ENCODE measurements at regions not wholly inside any gene's neighbourhood (a gene's known extent, or its start where the extent isn't known, plus 50 kb on each side); places are given as distances from the start of the nearest gene placed in this dataset.

GRCh38 chr1:239831577-239832355 is 259.9 kb upstream of the FMN2 start:
- no peaks in the 10 kb centered on the region for H3K27me3 ChIP-seq (ENCODE audit: insufficient read depth in 3 of 3, low read length in 2 of 3)
- no peak overlapping the region for H3K27ac ChIP-seq
- TF ChIP-seq CTCF (IDR thresholded peaks at IDR 0.05): no peak
- DNase-seq (no peak), ATAC-seq (no peak)
- H3K4me1 ChIP-seq: no peaks in the 10 kb centered on the region
- no peak overlapping the region for H3K4me3 ChIP-seq
- no peaks in the 10 kb centered on the region for H3K36me3 ChIP-seq (ENCODE audit: insufficient read depth in 1 of 2, low read depth in 1 of 2)
- intact Hi-C loops (cut with DNase I): no loop called here
- 36 to 44% (median 39%) methylated on average over 5 of the region's 5 CpGs for WGBS, 3 donors
- no peaks in the 10 kb centered on the region for H3K9me3 ChIP-seq

GRCh38 chr1:239833723-239834122 is 258.0 kb upstream of the FMN2 start:
- Histone ChIP-seq H3K36me3 (ENCODE audit: insufficient read depth in 1 of 2, low read depth in 1 of 2) (no peaks in the 10 kb centered on the region), H3K9me3 (no peaks in the 10 kb centered on the region), H3K27me3 (ENCODE audit: insufficient read depth in 3 of 3, low read length in 2 of 3) (no peaks in the 10 kb centered on the region), H3K27ac (no peak overlapping the region), H3K4me1 (no peaks in the 10 kb centered on the region), H3K4me3 (no peak overlapping the region)
- intact Hi-C loops (cut with DNase I): no loop called here
- TF ChIP-seq CTCF (IDR thresholded peaks at IDR 0.05): no peak
- no peak for ATAC-seq
- WGBS, 3 donors: 23 to 31% (median 25%) methylated on average over 2 of the region's 2 CpGs
- DNase-seq: no peak

- no peaks in the 10 kb centered on the region for H3K4me1 ChIP-seq
- no peak overlapping the region for H3K4me3 ChIP-seq
- intact Hi-C loops (cut with DNase I): no loop called here
- H3K27me3 ChIP-seq (ENCODE audit: insufficient read depth in 3 of 3, low read length in 2 of 3): no peaks in the 10 kb centered on the region
- ATAC-seq: no peak
- DNase-seq: no peak
- H3K36me3 ChIP-seq (ENCODE audit: insufficient read depth in 1 of 2, low read depth in 1 of 2): no peaks in the 10 kb centered on the region
- 50 to 52% (median 51%) methylated on average over 7 of the region's 7 CpGs for WGBS, 3 donors
- TF ChIP-seq CTCF (IDR thresholded peaks at IDR 0.05): no peak
- no peak overlapping the region for H3K27ac ChIP-seq
- no peaks in the 10 kb centered on the region for H3K9me3 ChIP-seq
Observed at GRCh38 chr1:239835946-239836440, 255.7 kb upstream of the FMN2 start.

GRCh38 chr1:239840336-239840735 is 251.3 kb upstream of the FMN2 start:
- no peaks in the 10 kb centered on the region for H3K36me3 ChIP-seq (ENCODE audit: insufficient read depth in 1 of 2, low read depth in 1 of 2)
- DNase-seq (no peak), ATAC-seq (no peak)
- no peaks in the 10 kb centered on the region for H3K9me3 ChIP-seq
- intact Hi-C loops (cut with DNase I): no loop called here
- H3K27ac ChIP-seq: no peak overlapping the region
- H3K4me3 ChIP-seq: no peak overlapping the region
- no peak for TF ChIP-seq CTCF (IDR thresholded peaks at IDR 0.05)
- H3K4me1 ChIP-seq: no peaks in the 10 kb centered on the region
- no peaks in the 10 kb centered on the region for H3K27me3 ChIP-seq (ENCODE audit: insufficient read depth in 3 of 3, low read length in 2 of 3)
- WGBS, 3 donors: 75 to 81% (median 75%) methylated on average over 1 of the region's 1 CpG

- ATAC-seq (no peak), DNase-seq (no peak)
- H3K4me3 ChIP-seq: no peak overlapping the region
- H3K36me3 ChIP-seq (ENCODE audit: insufficient read depth in 1 of 2, low read depth in 1 of 2): no peaks in the 10 kb centered on the region
- H3K4me1 ChIP-seq: no peaks in the 10 kb centered on the region
- H3K9me3 ChIP-seq: no peaks in the 10 kb centered on the region
- no peak for TF ChIP-seq CTCF (IDR thresholded peaks at IDR 0.05)
- no peak overlapping the region for H3K27ac ChIP-seq
- WGBS, 3 donors: 60 to 72% (median 71%) methylated on average over 3 of the region's 3 CpGs
- intact Hi-C loops (cut with DNase I): no loop called here
- H3K27me3 ChIP-seq (ENCODE audit: insufficient read depth in 3 of 3, low read length in 2 of 3): no peaks in the 10 kb centered on the region
Observed at GRCh38 chr1:239840790-239841189, 250.9 kb upstream of the FMN2 start.
